Fibroblast of skin of abdomen (primary cell): ENCODE measurements at regions not wholly inside any gene's neighbourhood (a gene's known extent, or its start where the extent isn't known, plus 50 kb on each side); places are given as distances from the start of the nearest gene placed in this dataset.

Source experiments
- DNase-seq: peaks from one replicate; pipeline ENCODE4 v3.0.0-alpha.2; 2013

DNA sequence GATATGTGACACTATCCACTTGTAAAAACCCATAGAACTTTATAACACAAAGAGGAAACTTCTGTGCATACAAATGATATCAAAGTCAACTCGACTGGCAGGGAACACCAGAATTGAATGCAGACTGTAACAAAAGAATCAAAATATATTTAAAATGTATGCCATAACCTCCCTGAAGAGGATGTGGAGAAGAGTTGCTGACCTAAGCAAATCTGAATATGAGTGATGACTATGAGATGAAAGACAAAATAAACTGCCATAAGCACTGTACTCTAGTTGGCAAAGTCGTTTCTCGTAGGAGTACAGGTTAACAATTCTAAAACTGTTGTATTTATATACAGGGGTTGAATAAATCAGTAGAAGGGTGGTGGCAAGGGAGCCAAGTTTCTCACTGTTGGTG lies 482.1 kb downstream of the OCA2 start:
- no peak for DNase-seq

- DNase-seq = no peak
Observed at GRCh38 chr15:27608248-27608647, 490.9 kb downstream of the OCA2 start.

DNA sequence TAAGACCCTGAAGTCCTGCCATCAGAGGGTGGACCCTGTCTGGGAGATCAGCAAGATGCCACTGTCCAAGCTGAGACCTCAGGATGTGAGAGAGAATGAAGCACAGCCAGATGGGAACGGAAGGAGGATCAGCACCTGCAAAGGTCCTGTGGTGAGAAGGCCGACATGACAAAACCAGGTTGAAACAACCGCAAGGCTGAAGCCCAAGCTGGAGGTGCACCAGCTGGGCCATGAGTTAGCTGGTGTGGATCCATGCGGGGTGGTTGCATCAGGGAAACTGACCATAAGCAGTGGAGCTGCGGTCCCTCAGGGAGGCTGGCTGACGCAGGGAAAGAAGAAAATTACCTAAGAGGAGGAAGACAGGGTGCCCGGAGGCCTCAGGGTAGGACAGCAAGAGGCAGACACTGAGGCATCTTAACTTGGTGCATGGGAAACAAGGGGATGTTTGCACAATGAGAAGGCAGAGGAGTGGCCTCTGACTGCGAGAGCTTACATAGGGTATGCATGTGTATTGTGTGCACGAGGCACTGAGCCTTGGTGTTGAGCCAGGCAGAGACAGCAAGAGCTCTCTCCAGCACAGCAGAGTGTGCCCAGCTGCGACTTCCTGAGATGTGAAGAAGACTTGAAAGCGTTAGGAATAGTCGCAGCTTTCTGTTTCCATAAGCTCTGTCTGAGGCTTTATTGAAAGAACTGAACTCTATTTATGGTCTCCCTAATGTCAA lies 497.7 kb downstream of the OCA2 start:
- peak; percentile 47 for DNase-seq

- DNase-seq = no peak
Observed at GRCh38 chr15:27599034-27599433, 500.1 kb downstream of the OCA2 start.

GRCh38 chr15:27598251-27599009 lies 500.7 kb downstream of the OCA2 start:
- DNase-seq = no peak

DNA sequence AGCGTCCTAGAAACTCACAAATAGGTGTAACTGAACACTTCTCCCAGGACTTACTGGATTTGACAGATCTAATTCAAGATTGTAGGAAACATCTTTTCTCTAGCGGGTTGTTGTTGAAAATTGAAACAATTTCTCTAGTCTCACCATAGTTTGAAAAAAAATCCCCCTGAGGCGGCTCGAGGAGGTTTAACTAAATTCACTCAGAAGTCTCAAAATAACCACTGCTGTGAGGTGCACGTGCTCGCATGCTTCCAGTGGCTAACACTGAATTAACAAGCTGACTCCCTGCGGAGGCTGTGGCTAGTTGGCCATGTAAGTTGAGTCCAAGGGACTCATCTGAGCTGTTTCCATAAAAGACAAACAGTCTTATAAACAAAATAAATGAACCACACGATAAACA lies 503.9 kb downstream of the OCA2 start:
- no peak for DNase-seq

DNA sequence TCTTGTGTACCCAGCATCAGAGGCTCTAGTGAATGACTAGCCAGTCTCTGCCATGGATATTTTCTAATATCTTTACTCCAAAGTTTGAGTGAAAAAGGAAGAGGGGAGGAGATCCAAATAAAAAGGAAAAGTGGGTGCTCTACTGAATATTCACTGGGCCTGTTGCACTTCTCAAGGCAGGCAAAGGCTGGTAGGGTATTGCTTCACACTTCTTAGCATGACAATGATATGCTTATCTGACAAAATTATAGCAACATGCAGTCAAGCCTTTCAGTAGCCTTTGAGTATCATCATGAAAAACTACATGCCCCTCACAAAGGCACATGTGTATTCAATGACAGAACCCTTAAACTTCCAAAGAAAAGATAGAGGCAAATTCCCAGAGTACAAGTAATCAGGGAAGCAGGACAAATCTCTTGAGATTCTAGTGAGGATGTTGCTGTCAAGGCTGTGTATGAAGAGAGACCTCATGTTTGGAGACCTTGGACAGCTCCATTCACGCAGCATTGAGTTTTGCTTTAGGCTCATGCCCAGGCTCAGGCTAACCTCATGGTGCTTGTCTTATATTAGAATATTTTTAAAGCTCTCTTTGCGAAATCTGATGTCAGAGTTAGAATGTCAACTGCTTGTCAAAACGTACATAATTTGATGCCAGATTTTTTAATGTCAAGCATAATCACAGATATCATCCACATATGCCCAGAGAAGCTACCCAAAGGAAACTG lies 506.9 kb downstream of the OCA2 start:
- peak; percentile 43 for DNase-seq
